HG02623 (cell line): ENCODE measurements at regions not wholly inside any gene's neighbourhood (a gene's known extent, or its start where the extent isn't known, plus 50 kb on each side); places are given as distances from the start of the nearest gene placed in this dataset.

Experiments used
- ATAC-seq: cut with Tn5 transposase; IDR thresholded peaks from one replicate; pipeline ENCODE4 v1.9.1; 2021; ENCODE audit warnings: moderate library complexity; ENCODE audit not compliant: unreplicated experiment

- no peak for ATAC-seq
Observed at GRCh38 chr15:62566248-62566647, 401.2 kb upstream of the C2CD4B start.

GRCh38 chr15:62567501-62567900, 402.4 kb upstream of the C2CD4B start:
- ATAC-seq: no peak

DNA sequence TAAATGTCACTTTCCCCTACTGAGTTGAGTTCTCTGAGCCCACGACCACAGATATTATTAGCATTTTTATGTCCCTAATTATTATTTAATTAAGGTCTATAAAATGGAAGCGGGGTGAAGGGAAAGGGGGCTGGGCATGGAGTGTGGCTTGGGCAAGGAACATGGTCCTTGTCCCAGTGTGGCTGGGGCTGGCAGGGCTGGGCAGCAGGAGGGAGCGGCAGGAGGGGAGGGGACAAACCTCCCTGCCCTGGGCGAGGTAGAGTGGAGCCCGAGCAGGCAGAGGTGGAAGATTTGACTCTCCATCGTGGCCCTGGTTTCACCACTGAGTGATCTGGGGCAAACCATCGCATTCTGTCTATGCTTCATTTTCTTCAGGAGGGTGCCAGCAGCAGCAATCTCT, 402.9 kb upstream of the C2CD4B start:
- no peak for ATAC-seq

DNA sequence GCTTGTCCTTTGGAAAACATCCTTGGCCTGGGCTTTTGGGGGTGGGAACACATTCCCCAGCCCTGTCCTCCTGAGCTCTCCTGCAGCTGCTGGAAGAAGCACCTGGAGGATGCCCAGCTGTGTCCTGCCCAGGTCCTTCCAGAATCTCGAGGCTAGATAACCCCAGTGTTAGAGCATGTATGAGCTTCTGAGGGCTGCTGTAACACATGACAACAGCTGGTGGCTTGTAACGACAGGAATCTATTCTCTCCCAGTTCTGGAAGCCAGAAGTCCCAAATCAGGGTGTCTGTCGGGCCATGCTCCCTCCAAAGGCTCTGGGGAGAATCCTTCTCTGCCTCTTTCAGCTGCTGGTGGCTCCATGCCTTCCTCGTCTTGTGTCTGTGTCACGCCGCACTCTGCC, 403.6 kb upstream of the C2CD4B start:
- ATAC-seq: no peak

GRCh38 chr15:62569460-62570404, 404.6 kb upstream of the C2CD4B start:
- ATAC-seq: no peak

DNA sequence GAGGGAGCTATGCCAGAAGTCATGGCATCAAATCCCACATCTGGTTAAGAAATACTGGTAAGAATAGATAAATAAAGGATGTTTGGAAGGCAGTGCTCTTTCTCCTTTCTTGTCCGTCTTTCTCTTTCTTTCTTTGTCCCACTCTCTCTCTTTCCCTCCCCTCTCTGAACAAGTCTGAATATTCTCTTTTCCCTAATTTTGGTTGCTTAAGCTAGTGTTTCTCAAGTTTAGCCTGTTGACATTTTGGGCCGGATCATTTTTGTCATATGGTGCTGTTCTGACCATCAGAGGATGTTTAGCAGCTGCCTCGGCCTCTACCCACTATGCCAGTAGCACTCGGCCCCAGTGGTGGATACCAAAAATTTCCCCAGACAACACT, 405.3 kb upstream of the C2CD4B start:
- ATAC-seq: no peak

DNA sequence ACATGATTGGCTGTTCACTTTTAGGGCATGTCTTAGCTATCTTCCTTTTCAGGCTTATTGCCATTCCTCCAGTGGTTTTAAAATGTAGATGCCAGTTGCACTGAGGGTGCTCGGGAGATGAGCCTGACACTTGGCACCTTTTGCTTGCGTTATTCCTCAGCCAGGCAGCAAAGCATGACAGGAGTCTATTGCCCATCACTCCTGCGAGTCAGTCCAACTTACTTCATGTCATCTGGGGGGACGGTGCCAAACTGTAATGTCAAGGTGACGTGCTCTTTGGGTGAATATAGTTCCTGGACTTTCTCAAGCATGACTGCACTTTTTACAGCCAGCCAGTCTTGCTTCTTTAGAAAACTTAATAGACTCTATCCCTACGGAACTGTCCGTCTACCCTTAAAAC, 406.0 kb upstream of the C2CD4B start:
- ATAC-seq: no peak

- ATAC-seq: no peak
Observed at GRCh38 chr15:62572797-62573196, 407.7 kb upstream of the C2CD4B start.

- ATAC-seq: no peak
Observed at GRCh38 chr15:62573876-62574275, 408.8 kb upstream of the C2CD4B start.

GRCh38 chr15:62578546-62578945, 413.5 kb upstream of the C2CD4B start:
- no peak for ATAC-seq

GRCh38 chr15:62578960-62579359, 413.9 kb upstream of the C2CD4B start:
- ATAC-seq: no peak

- ATAC-seq: no peak
Observed at GRCh38 chr15:62579842-62580241, 414.8 kb upstream of the C2CD4B start.

DNA sequence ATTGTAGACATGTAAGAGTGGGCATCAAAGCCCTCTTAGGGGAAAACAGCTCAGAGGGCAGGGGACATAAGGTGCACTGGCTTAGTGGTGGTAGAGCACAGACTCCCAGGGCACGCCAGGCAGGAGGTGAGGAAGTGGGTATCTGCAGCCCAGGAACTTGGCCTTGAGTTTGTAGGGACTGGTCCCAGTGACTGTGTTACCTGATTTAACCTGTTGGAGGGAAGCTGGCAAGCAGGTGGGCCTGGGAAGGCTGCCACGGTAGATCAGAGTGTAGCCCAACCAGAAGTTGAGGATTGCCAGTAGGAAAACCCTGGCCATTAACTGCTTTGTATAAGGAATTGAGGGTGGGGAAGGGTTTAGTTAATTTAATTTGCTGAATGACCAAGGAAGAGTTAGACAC, 417.5 kb upstream of the C2CD4B start:
- ATAC-seq: no peak

- ATAC-seq: no peak
Observed at GRCh38 chr15:62584301-62585235, 419.5 kb upstream of the C2CD4B start.

DNA sequence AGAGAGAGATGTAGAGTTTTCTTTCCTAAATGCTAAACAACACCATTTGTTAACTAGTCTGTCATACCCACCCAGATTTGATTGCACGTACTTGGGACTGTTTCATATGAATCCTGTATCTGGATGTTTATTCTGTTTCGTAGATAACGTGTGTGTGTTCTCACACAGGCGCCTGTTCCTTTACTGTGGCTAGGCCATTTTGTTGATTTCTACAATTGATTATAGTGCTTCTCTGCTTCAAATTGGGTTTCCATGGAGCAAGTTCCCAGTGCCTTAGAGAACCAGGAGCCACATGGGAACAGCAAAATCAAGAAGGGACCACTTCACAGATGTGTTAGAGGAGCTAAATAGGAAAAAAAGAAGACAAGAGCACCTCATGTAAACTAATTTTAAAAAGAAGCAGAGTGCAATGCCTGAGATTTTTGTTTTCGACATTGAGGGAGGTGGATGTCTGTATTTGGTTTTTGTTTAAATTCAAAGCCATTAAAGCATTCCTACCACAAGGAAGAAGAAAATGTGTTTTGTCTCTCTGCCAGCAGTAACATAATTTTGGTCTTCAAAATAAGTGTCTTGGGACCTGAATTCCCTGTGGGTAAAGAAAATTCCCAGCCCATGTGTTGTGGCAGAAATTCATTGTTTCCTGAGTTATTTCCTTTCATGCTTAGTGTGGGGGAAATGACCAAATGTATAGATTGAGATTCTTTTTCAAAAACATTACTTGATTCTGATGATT, 424.0 kb upstream of the C2CD4B start:
- ATAC-seq: no peak

GRCh38 chr15:62591842-62592838, 427.1 kb upstream of the C2CD4B start:
- ATAC-seq: no peak

GRCh38 chr15:62592920-62593319, 427.8 kb upstream of the C2CD4B start:
- no peak for ATAC-seq

- no peak for ATAC-seq
Observed at GRCh38 chr15:62593681-62594399, 428.8 kb upstream of the C2CD4B start.

DNA sequence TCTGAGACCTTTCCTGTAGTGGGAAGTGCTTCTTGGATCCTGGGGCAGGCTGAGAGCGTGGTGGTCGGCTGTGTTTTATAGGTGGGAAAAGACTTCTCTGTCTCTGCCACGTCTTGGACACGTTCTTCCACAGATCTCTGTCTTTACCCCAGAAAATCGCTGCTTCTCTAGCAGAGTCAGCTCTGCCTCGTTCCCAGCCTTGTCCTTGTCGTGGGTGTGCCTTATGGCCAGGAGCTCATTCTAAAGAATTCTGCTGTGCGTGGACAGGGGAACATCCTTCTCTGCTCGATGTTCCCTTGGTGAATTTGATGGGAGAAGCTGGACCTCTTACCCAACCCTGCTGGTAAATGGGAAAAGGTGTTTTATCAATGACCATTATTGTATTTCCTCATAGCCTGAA, 433.1 kb upstream of the C2CD4B start:
- ATAC-seq: no peak
